Fibroblast of lung (primary cell): ENCODE measurements at regions not wholly inside any gene's neighbourhood (a gene's known extent, or its start where the extent isn't known, plus 50 kb on each side); places are given as distances from the start of the nearest gene placed in this dataset.

Experiments
- CTCF ChIP-seq, 2 donors: IDR thresholded peaks in 1 of 2; conservative IDR thresholded peaks in 1 of 2; 1 replicate in 1 of 2; 2 replicates in 1 of 2; pipeline ENCODE4 v1.5.1; 2011 to 2012; ENCODE audit warnings: low read length in 2 of 2, control low read depth in 1 of 2, inconsistent platforms in 1 of 2, low read depth in 1 of 2, mild to moderate bottlenecking in 1 of 2
- EZH2 ChIP-seq: IDR thresholded peaks from 2 replicates; pipeline ENCODE4 v1.5.1; 2012; ENCODE audit warnings: low read length, control low read depth, mild to moderate bottlenecking; ENCODE audit errors: missing control alignments

GRCh38 chr6:169029861-169030260 is 223.8 kb downstream of the THBS2 start:
- TF ChIP-seq CTCF (conservative IDR thresholded peaks at IDR 0.05 in 1 of 2, IDR thresholded peaks at IDR 0.05 in 1 of 2; ENCODE audit: low read depth in 1 of 2, low read length in 2 of 2) = no peak
- no peak for TF ChIP-seq EZH2
